ENCODE measurements at regions not wholly inside any gene's neighbourhood (a gene's known extent, or its start where the extent isn't known, plus 50 kb on each side); places are given as distances from the start of the nearest gene placed in this dataset.
"Not testable (repeated sequence)": the region's sequence is repeated elsewhere in the genome, so short reads cannot be mapped to it uniquely, and the experiment has no call there.

GRCh38 chr4:127261476-127261875, 371.3 kb upstream of the INTU start:
- Histone ChIP-seq H2AFZ (ENCODE audit: low read length) (no peak overlapping the region), H3K4me1 (ENCODE audit: low read length) (no peaks in the 10 kb centered on the region)
- no peak for DNase-seq

GRCh38 chr4:127268367-127268766, 364.4 kb upstream of the INTU start:
- H3K36me3 ChIP-seq (replicated peaks; ENCODE audit: insufficient read depth, low read length), result no peaks in the 10 kb centered on the region
- no peaks in the 10 kb centered on the region for H3F3A ChIP-seq (ENCODE audit: insufficient read depth, low read length)
- H2AFZ ChIP-seq (ENCODE audit: low read length), result no peak overlapping the region
- no peak overlapping the region for H3K4me3 ChIP-seq (ENCODE audit: low read length)
- H4K20me1 ChIP-seq (ENCODE audit: insufficient read depth, low read length), result no peaks in the 10 kb centered on the region
- H3K9me2 ChIP-seq (replicated peaks; ENCODE audit: insufficient read depth, low read length), result no peaks in the 10 kb centered on the region
- no peak overlapping the region for H3K9ac ChIP-seq (ENCODE audit: low read length)
- H3K4me2 ChIP-seq (ENCODE audit: low read depth, low read length), result no peak overlapping the region
- H3K79me2 ChIP-seq (ENCODE audit: low read length), result no peaks in the 10 kb centered on the region
- no peak overlapping the region for H3K27ac ChIP-seq (ENCODE audit: low read length)
- no peaks in the 10 kb centered on the region; the same call in 1 of the 2 replicates for H3K9me3 ChIP-seq (replicated peaks; ENCODE audit: insufficient read depth, low read length)
- no peaks in the 10 kb centered on the region for H3K27me3 ChIP-seq (replicated peaks; ENCODE audit: insufficient read depth, low read length)
- no peak for DNase-seq
- no peaks in the 10 kb centered on the region for H3K4me1 ChIP-seq (ENCODE audit: low read length)
- TF ChIP-seq EZH2phosphoT487 (IDR thresholded peaks at IDR 0.05; ENCODE audit: low read length), result no peak
- TF ChIP-seq CTCF (IDR thresholded peaks at IDR 0.05; ENCODE audit: low read length), result no peak
- TF ChIP-seq EZH2 (optimal IDR thresholded peaks at IDR 0.05; ENCODE audit: low read depth, low read length), result no peak

More at GRCh38 chr4:127261476-127261875, 371.3 kb upstream of the INTU start:
- no peaks in the 10 kb centered on the region for H3K9me3 ChIP-seq (replicated peaks; ENCODE audit: insufficient read depth, low read length)
- H3K27ac ChIP-seq (ENCODE audit: low read length), result no peak overlapping the region
- H3F3A ChIP-seq (ENCODE audit: insufficient read depth, low read length), result no peaks in the 10 kb centered on the region
- TF ChIP-seq CTCF (IDR thresholded peaks at IDR 0.05; ENCODE audit: low read length) (no peak), EZH2phosphoT487 (IDR thresholded peaks at IDR 0.05; ENCODE audit: low read length) (no peak), EZH2 (optimal IDR thresholded peaks at IDR 0.05; ENCODE audit: low read depth, low read length) (no peak)
- H3K79me2 ChIP-seq (ENCODE audit: low read length), result no peaks in the 10 kb centered on the region
- H3K27me3 ChIP-seq (replicated peaks; ENCODE audit: insufficient read depth, low read length), result no peaks in the 10 kb centered on the region
- no peak overlapping the region for H3K4me3 ChIP-seq (ENCODE audit: low read length)
- H3K36me3 ChIP-seq (replicated peaks; ENCODE audit: insufficient read depth, low read length), result no peaks in the 10 kb centered on the region
- no peak overlapping the region for H3K9ac ChIP-seq (ENCODE audit: low read length)
- no peaks in the 10 kb centered on the region for H3K9me2 ChIP-seq (replicated peaks; ENCODE audit: insufficient read depth, low read length)
- no peak overlapping the region for H3K4me2 ChIP-seq (ENCODE audit: low read depth, low read length)
- no peaks in the 10 kb centered on the region for H4K20me1 ChIP-seq (ENCODE audit: insufficient read depth, low read length)

GRCh38 chr4:127277023-127277422, 355.7 kb upstream of the INTU start:
- not testable (repeated sequence) for DNase-seq

GRCh38 chr4:127284236-127284635, 348.5 kb upstream of the INTU start:
- Histone ChIP-seq H3K4me3 (ENCODE audit: low read length) (no peak overlapping the region), H3K27ac (ENCODE audit: low read length) (no peak overlapping the region), H4K20me1 (ENCODE audit: insufficient read depth, low read length) (no peaks in the 10 kb centered on the region), H3F3A (ENCODE audit: insufficient read depth, low read length) (no peaks in the 10 kb centered on the region), H3K4me1 (ENCODE audit: low read length) (no peaks in the 10 kb centered on the region), H3K9me3 (replicated peaks; ENCODE audit: insufficient read depth, low read length) (no peaks in the 10 kb centered on the region), H3K9me2 (replicated peaks; ENCODE audit: insufficient read depth, low read length) (no peaks in the 10 kb centered on the region), H3K4me2 (ENCODE audit: low read depth, low read length) (no peak overlapping the region), H3K27me3 (replicated peaks; ENCODE audit: insufficient read depth, low read length) (no peaks in the 10 kb centered on the region), H3K79me2 (ENCODE audit: low read length) (no peaks in the 10 kb centered on the region), H2AFZ (ENCODE audit: low read length) (no peak overlapping the region), H3K9ac (ENCODE audit: low read length) (no peak overlapping the region), H3K36me3 (replicated peaks; ENCODE audit: insufficient read depth, low read length) (no peaks in the 10 kb centered on the region)
- no peak for TF ChIP-seq EZH2 (optimal IDR thresholded peaks at IDR 0.05; ENCODE audit: low read depth, low read length)
- no peak for TF ChIP-seq CTCF (IDR thresholded peaks at IDR 0.05; ENCODE audit: low read length)
- TF ChIP-seq EZH2phosphoT487 (IDR thresholded peaks at IDR 0.05; ENCODE audit: low read length), result no peak
- DNase-seq, result no peak

More at GRCh38 chr4:127277023-127277422, 355.7 kb upstream of the INTU start:
- not testable (repeated sequence) for H3K4me3 ChIP-seq (ENCODE audit: low read length); H3K9ac ChIP-seq (ENCODE audit: low read length); H3K79me2 ChIP-seq (ENCODE audit: low read length); H3K27ac ChIP-seq (ENCODE audit: low read length); H3K4me1 ChIP-seq (ENCODE audit: low read length); H3K9me3 ChIP-seq (replicated peaks; ENCODE audit: insufficient read depth, low read length); H2AFZ ChIP-seq (ENCODE audit: low read length); H3K27me3 ChIP-seq (replicated peaks; ENCODE audit: insufficient read depth, low read length); H3F3A ChIP-seq (ENCODE audit: insufficient read depth, low read length); H3K9me2 ChIP-seq (replicated peaks; ENCODE audit: insufficient read depth, low read length); H3K4me2 ChIP-seq (ENCODE audit: low read depth, low read length); H4K20me1 ChIP-seq (ENCODE audit: insufficient read depth, low read length); H3K36me3 ChIP-seq (replicated peaks; ENCODE audit: insufficient read depth, low read length)
